Mucosa of stomach (tissue), 1 donor: ENCODE measurements at regions not wholly inside any gene's neighbourhood (a gene's known extent, or its start where the extent isn't known, plus 50 kb on each side); places are given as distances from the start of the nearest gene placed in this dataset.
"Not testable (repeated sequence)": the region's sequence is repeated elsewhere in the genome, so short reads cannot be mapped to it uniquely, and the experiment has no call there.

Experiments used
- H3K27me3 ChIP-seq: one replicate; pipeline ENCODE4 v1.7.0; 2013; ENCODE audit warnings: mild to moderate bottlenecking, low read length; ENCODE audit not compliant: control insufficient read depth, insufficient read depth
- H3K36me3 ChIP-seq: one replicate; pipeline ENCODE4 v1.7.0; 2013; ENCODE audit warnings: low read length; ENCODE audit not compliant: control insufficient read depth, insufficient read depth
- H3K4me1 ChIP-seq: one replicate; pipeline ENCODE4 v1.7.0; 2013; ENCODE audit warnings: mild to moderate bottlenecking, low read length; ENCODE audit not compliant: control insufficient read depth, insufficient read depth
- H3K4me3 ChIP-seq: one replicate; pipeline ENCODE4 v1.7.0; 2013; ENCODE audit warnings: low read length
- H3K9ac ChIP-seq: one replicate; pipeline ENCODE4 v1.7.0; 2013; ENCODE audit warnings: mild to moderate bottlenecking, low read length, moderate library complexity
- H3K9me3 ChIP-seq: one replicate; pipeline ENCODE4 v1.7.0; 2013; ENCODE audit warnings: mild to moderate bottlenecking, low read length, moderate library complexity; ENCODE audit not compliant: control insufficient read depth
- donor health status: Pancreatic carcinoma.

DNA sequence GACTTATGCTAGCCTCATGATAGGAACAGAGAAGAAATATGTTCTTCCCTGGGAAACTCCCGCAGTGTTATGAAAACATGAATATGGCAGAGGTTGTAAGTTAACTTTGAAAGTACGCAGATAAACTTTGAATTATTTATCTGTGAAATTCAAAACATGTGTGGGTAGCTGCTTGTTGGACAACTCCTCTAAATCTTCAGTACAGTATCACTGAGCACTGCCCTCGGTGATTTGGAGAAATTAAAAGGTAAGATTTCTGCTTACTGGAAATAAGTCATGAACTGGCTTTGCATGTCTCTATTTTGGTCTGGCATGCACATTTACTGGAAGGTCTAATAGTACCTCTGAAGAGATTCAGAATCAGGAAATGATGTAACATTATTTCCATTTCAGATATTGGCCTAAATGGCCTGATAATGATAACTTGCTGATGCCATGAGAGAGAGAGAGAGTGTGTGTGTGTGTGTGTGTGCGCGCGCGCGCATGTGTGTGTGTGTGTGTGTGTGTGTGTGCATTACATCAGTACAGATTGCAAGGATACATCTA, 1441.9 kb upstream of the FLRT2 start:
- no peaks in the 10 kb centered on the region for H3K36me3 ChIP-seq
- no peak overlapping the region for H3K9ac ChIP-seq
- H3K4me1 ChIP-seq: no peaks in the 10 kb centered on the region
- no peaks in the 10 kb centered on the region for H3K27me3 ChIP-seq
- no peaks in the 10 kb centered on the region for H3K9me3 ChIP-seq
- H3K4me3 ChIP-seq: no peak overlapping the region

DNA sequence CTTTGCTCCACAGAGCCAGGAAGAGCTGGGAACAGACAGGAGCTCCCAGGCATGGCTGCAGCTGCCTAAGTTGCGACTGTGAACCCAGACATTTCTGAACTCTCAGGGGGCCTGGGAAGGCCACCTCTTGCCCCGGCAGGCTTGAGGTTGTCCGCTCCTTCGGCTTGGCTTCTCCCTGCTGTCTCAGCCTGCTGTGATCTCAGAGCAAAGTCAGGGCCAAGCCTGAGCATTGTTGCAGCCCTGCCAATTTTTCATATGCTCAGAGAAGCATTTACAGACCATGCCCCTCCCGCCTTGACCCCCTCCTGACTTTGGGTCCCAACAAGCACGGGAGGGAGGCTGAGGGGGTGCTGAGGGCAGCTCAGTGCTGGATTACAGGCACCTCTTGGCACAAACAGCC, 1439.1 kb upstream of the FLRT2 start:
- H3K4me3 ChIP-seq: no peak overlapping the region
- no peaks in the 10 kb centered on the region for H3K27me3 ChIP-seq
- H3K36me3 ChIP-seq: no peaks in the 10 kb centered on the region
- no peaks in the 10 kb centered on the region for H3K9me3 ChIP-seq
- no peaks in the 10 kb centered on the region for H3K4me1 ChIP-seq
- no peak overlapping the region for H3K9ac ChIP-seq

GRCh38 chr14:84095681-84096080, 1434.3 kb upstream of the FLRT2 start:
- Histone ChIP-seq H3K27me3 (no peaks in the 10 kb centered on the region), H3K9ac (no peak overlapping the region), H3K4me1 (no peaks in the 10 kb centered on the region), H3K36me3 (no peaks in the 10 kb centered on the region), H3K4me3 (no peak overlapping the region), H3K9me3 (no peaks in the 10 kb centered on the region)

- Histone ChIP-seq H3K36me3 (no peaks in the 10 kb centered on the region), H3K9me3 (no peaks in the 10 kb centered on the region), H3K9ac (no peak overlapping the region), H3K27me3 (no peaks in the 10 kb centered on the region), H3K4me3 (no peak overlapping the region), H3K4me1 (no peaks in the 10 kb centered on the region)
Observed at GRCh38 chr14:84098261-84098660, 1431.7 kb upstream of the FLRT2 start.

DNA sequence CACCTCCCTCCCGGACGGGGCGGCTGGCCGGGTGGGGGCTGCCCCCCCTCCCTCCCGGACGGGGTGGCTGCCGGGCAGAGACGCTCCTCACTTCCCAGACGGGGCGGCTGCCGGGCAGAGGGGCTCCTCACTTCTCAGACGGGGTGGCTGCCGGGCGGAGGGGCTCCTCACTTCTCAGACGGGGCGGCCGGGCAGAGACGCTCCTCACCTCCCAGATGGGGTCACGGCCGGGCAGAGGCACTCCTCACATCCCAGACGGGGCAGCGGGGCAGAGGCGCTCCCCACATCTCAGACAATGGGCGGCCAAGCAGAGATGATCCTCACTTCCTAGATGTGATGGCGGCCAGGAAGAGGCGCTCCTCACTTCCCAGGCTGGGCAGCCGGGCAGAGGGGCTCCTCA, 1430.4 kb upstream of the FLRT2 start:
- H3K36me3 ChIP-seq, H3K27me3 ChIP-seq, H3K4me3 ChIP-seq, H3K9ac ChIP-seq, H3K9me3 ChIP-seq, H3K4me1 ChIP-seq: not testable (repeated sequence)

GRCh38 chr14:84107835-84108343, 1422.1 kb upstream of the FLRT2 start:
- H3K27me3 ChIP-seq: no peaks in the 10 kb centered on the region
- no peak overlapping the region for H3K9ac ChIP-seq
- no peaks in the 10 kb centered on the region for H3K9me3 ChIP-seq
- no peaks in the 10 kb centered on the region for H3K36me3 ChIP-seq
- H3K4me1 ChIP-seq: peaks cover 20% of the 10 kb centered on the region
- H3K4me3 ChIP-seq: no peak overlapping the region

- H3K4me3 ChIP-seq: no peak overlapping the region
- no peaks in the 10 kb centered on the region for H3K9me3 ChIP-seq
- H3K4me1 ChIP-seq: peaks cover 23% of the 10 kb centered on the region
- no peaks in the 10 kb centered on the region for H3K27me3 ChIP-seq
- no peak overlapping the region for H3K9ac ChIP-seq
- H3K36me3 ChIP-seq: no peaks in the 10 kb centered on the region
Observed at GRCh38 chr14:84108746-84109457, 1421.0 kb upstream of the FLRT2 start.

DNA sequence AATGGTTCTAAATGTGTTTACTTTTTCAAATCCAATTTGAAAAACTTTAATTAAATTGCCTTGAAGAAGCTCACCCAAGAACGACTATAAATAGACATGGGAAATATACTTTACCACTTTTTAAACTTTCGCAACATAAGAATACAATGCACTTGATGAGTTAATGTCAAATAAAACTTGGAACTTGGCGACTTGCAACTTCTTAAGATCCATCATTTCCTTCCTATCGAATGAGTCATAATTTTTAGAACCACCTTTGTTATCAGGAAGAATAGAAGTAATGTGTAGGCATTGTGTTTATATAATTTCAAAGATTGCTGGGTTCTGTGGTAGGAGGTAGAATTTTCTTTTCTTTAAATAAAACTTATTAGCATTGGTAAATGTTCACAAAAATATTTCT, 1417.4 kb upstream of the FLRT2 start:
- Histone ChIP-seq H3K27me3 (no peaks in the 10 kb centered on the region), H3K9me3 (no peaks in the 10 kb centered on the region), H3K4me3 (no peak overlapping the region), H3K36me3 (no peaks in the 10 kb centered on the region), H3K9ac (no peak overlapping the region), H3K4me1 (peaks cover 23% of the 10 kb centered on the region)

GRCh38 chr14:84125676-84126075, 1404.3 kb upstream of the FLRT2 start:
- no peaks in the 10 kb centered on the region for H3K36me3 ChIP-seq
- no peak overlapping the region for H3K9ac ChIP-seq
- H3K27me3 ChIP-seq: no peaks in the 10 kb centered on the region
- H3K4me1 ChIP-seq: peaks cover 10% of the 10 kb centered on the region
- no peaks in the 10 kb centered on the region for H3K9me3 ChIP-seq
- no peak overlapping the region for H3K4me3 ChIP-seq

- no peaks in the 10 kb centered on the region for H3K27me3 ChIP-seq
- no peak overlapping the region for H3K4me3 ChIP-seq
- H3K9me3 ChIP-seq: no peaks in the 10 kb centered on the region
- no peaks in the 10 kb centered on the region for H3K36me3 ChIP-seq
- H3K4me1 ChIP-seq: peaks cover 10% of the 10 kb centered on the region
- H3K9ac ChIP-seq: no peak overlapping the region
Observed at GRCh38 chr14:84127495-84127894, 1402.4 kb upstream of the FLRT2 start.

DNA sequence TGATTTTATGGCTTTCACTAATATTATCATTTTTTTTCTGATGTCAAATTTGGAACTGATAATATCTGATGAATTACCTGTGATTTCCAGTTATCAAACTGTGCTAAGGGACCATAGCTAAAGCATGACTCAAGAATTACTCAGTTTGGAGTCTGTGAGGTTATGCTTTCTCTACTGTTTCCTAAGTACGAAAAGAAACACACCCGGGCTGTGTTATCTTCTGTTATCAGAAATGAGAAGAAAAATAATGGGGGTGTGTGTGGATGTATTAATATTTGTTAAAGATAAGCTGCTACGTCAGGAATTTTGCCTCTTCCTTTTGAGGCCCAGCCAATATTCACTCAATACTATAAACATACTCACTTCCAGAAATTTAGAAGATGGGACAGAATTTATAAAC, 1401.9 kb upstream of the FLRT2 start:
- Histone ChIP-seq H3K27me3 (no peaks in the 10 kb centered on the region), H3K9me3 (no peaks in the 10 kb centered on the region), H3K9ac (no peak overlapping the region), H3K4me1 (peaks cover 10% of the 10 kb centered on the region), H3K4me3 (no peak overlapping the region), H3K36me3 (no peaks in the 10 kb centered on the region)

DNA sequence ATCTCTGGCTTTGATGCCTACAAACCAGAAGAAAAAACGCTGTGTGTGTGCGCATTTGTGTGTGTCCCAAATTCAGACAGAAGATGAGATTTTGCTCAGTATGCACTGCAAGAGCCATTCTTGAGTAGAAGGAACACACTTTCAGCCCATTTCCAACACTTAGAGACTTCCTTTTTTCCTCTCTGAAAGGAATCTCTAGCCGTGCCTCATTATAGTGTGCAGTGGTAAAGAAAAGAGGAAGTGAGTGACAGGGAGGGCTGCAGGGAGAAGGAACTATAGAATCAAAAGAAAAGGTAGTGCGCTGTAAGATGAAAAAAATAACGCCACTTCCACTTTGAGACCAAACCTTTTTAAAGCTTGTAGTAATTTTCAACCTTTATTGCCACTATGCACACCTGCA, 1400.9 kb upstream of the FLRT2 start:
- no peaks in the 10 kb centered on the region for H3K27me3 ChIP-seq
- H3K9ac ChIP-seq: no peak overlapping the region
- H3K9me3 ChIP-seq: no peaks in the 10 kb centered on the region
- no peaks in the 10 kb centered on the region for H3K36me3 ChIP-seq
- H3K4me3 ChIP-seq: no peak overlapping the region
- H3K4me1 ChIP-seq: peaks cover 10% of the 10 kb centered on the region
